Brain microvascular endothelial cell (primary cell): ENCODE measurements at regions not wholly inside any gene's neighbourhood (a gene's known extent, or its start where the extent isn't known, plus 50 kb on each side); places are given as distances from the start of the nearest gene placed in this dataset.

ENCODE experiments used
- DNase-seq: peaks from one replicate; pipeline ENCODE4 v3.0.0-alpha.2; 2020
- H3K27ac ChIP-seq: fragments of 250-450 bp; sonication (Bioruptor Pico); 2 replicates; pipeline ENCODE4 v1.5.1; 2020; ENCODE audit warnings: mild to moderate bottlenecking, moderate library complexity
- H3K27me3 ChIP-seq: fragments of 250-450 bp; sonication (Bioruptor Pico); replicated peaks from 2 replicates; pipeline ENCODE4 v1.5.1; 2020; ENCODE audit warnings: mild to moderate bottlenecking
- H3K36me3 ChIP-seq: fragments of 250-450 bp; sonication (Bioruptor Pico); replicated peaks from 2 replicates; pipeline ENCODE4 v1.5.1; 2020; ENCODE audit warnings: mild to moderate bottlenecking
- H3K4me3 ChIP-seq: 2 replicates; pipeline ENCODE4 v1.5.1; 2011; ENCODE audit warnings: low read depth, mild to moderate bottlenecking, control low read depth, low read length, moderate library complexity
- CTCF ChIP-seq: IDR thresholded peaks from 2 replicates; pipeline ENCODE4 v1.5.1; 2011; ENCODE audit warnings: low read depth, mild to moderate bottlenecking, moderate library complexity, low read length, control low read depth, inconsistent platforms; ENCODE audit errors: missing control alignments
- in situ Hi-C: cut with HindIII; loops from 2 replicates; pipeline ENCODE4 v1.10.0; 2017; ENCODE audit warnings: low sequenced_read_pairs, low pct_ligation_motif_present

GRCh38 chr5:92963800-92964199, 617.2 kb downstream of the NR2F1-AS1 start:
- in situ Hi-C loops = no loop called here
- DNase-seq = no peak
- Histone ChIP-seq H3K27me3 (no peaks in the 10 kb centered on the region), H3K27ac (no peak overlapping the region), H3K36me3 (no peaks in the 10 kb centered on the region), H3K4me3 (no peak overlapping the region)
- TF ChIP-seq CTCF = no peak

- no peak for DNase-seq
- in situ Hi-C loops = no loop called here
- no peaks in the 10 kb centered on the region for H3K36me3 ChIP-seq
- no peak overlapping the region for H3K27ac ChIP-seq
- H3K27me3 ChIP-seq = no peaks in the 10 kb centered on the region
- no peak for TF ChIP-seq CTCF
- H3K4me3 ChIP-seq = no peak overlapping the region
Measured at GRCh38 chr5:92962752-92963151, 618.3 kb downstream of the NR2F1-AS1 start.

GRCh38 chr5:92956886-92957285, 624.1 kb downstream of the NR2F1-AS1 start:
- H3K27ac ChIP-seq = no peak overlapping the region
- no peak for TF ChIP-seq CTCF
- no peaks in the 10 kb centered on the region for H3K27me3 ChIP-seq
- H3K4me3 ChIP-seq = no peak overlapping the region
- DNase-seq = peak; percentile 16
- in situ Hi-C loops = no loop called here
- no peaks in the 10 kb centered on the region for H3K36me3 ChIP-seq

- Histone ChIP-seq H3K4me3 (no peak overlapping the region), H3K27me3 (no peaks in the 10 kb centered on the region), H3K36me3 (no peaks in the 10 kb centered on the region), H3K27ac (no peak overlapping the region)
- TF ChIP-seq CTCF = no peak
- in situ Hi-C loops = no loop called here
- no peak for DNase-seq
Measured at GRCh38 chr5:92952243-92952642, 628.8 kb downstream of the NR2F1-AS1 start.

- H3K27ac ChIP-seq = no peak overlapping the region
- in situ Hi-C loops = no loop called here
Measured at GRCh38 chr5:92951746-92952145, 629.3 kb downstream of the NR2F1-AS1 start.

More at GRCh38 chr5:92951746-92952145, 629.3 kb downstream of the NR2F1-AS1 start:
- Histone ChIP-seq H3K36me3 (no peaks in the 10 kb centered on the region), H3K27me3 (no peaks in the 10 kb centered on the region), H3K4me3 (no peak overlapping the region)
- no peak for DNase-seq
- no peak for TF ChIP-seq CTCF
